SKM-1 treated with dmso at 0.1 percent for 144 hours (cell line): ENCODE measurements at regions not wholly inside any gene's neighbourhood (a gene's known extent, or its start where the extent isn't known, plus 50 kb on each side); places are given as distances from the start of the nearest gene placed in this dataset.

Source experiments
- DNase-seq: peaks from one replicate; lab custom pipeline; 2025; ENCODE audit not compliant: unreplicated experiment; lab: John Stamatoyannopoulos, UW

- DNase-seq = no peak
Measured at GRCh38 chr2:57862727-57863126, 183.9 kb upstream of the VRK2 start.

- no peak for DNase-seq
Measured at GRCh38 chr2:57864926-57865325, 181.7 kb upstream of the VRK2 start.

GRCh38 chr2:57867730-57868129, 178.9 kb upstream of the VRK2 start:
- DNase-seq = no peak

GRCh38 chr2:57868619-57869139, 177.9 kb upstream of the VRK2 start:
- no peak for DNase-seq

DNA sequence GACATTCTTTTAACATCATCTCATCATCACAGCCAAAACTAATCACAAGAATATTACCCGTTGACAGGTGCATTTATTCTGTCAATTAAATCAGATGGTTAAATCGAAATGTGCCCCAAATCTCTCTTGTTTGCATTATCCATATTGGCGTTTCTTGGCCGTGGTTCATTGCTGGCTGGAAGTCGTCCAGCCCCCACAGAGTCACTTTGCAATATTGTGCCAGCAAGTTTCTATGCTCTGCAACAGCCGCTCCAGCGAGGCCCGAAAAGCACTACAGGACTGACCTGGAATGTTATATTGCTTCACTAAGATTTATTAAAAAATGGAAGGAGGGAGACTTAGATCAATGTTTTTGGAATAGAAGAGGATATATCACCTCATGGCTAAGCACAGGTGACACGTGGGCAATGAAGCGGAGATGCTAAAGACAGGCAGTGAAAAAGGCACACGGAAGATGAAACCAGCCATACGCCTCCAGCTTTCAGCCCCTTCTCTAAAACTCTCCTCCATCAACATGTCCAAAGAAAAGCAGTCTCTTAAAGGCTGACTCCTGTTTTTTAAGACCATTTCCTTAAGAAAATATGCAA, 176.8 kb upstream of the VRK2 start:
- no peak for DNase-seq

GRCh38 chr2:57876313-57876712, 170.3 kb upstream of the VRK2 start:
- DNase-seq = no peak

DNA sequence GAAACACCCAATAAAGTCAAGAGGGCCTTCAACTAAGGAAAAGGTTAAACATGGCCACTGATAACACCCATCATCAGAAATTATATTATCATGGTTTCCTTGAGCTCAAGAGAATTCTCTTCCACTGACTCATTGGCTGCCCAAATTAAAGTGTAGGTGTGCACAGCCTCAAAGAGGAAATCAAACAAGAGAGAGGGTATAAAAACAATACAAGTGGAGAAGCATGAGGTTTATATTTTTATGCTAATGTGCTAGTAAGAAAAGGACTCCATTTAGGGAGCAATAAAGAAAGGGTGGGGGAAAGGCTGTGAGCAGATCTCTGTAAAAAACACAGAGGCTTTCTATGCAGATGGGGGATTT, 168.8 kb upstream of the VRK2 start:
- DNase-seq = no peak

GRCh38 chr2:57878171-57878865, 168.3 kb upstream of the VRK2 start:
- no peak for DNase-seq

GRCh38 chr2:57878866-57879210, 167.8 kb upstream of the VRK2 start:
- DNase-seq = no peak

DNA sequence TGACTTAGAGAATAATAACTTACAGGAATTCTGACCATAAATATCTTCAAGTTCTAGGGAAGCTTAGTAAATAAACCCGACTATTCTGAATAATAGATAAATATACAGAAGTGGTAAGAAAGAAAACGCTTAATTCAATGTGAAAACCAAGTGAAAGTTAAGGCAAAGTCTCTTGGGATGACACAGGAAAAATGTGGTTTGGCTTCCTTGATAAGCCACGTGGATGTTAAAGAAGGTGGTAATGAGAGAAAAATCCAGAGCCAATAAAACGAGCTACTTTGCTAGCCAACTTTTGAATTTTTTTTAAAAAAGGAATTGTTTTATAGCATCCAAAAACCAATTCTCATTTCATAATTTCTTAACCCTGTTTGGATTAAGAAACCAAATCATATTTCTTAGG, 166.2 kb upstream of the VRK2 start:
- no peak for DNase-seq

GRCh38 chr2:57880967-57881366, 165.6 kb upstream of the VRK2 start:
- no peak for DNase-seq

GRCh38 chr2:57881998-57882888, 164.4 kb upstream of the VRK2 start:
- DNase-seq = no peak

DNA sequence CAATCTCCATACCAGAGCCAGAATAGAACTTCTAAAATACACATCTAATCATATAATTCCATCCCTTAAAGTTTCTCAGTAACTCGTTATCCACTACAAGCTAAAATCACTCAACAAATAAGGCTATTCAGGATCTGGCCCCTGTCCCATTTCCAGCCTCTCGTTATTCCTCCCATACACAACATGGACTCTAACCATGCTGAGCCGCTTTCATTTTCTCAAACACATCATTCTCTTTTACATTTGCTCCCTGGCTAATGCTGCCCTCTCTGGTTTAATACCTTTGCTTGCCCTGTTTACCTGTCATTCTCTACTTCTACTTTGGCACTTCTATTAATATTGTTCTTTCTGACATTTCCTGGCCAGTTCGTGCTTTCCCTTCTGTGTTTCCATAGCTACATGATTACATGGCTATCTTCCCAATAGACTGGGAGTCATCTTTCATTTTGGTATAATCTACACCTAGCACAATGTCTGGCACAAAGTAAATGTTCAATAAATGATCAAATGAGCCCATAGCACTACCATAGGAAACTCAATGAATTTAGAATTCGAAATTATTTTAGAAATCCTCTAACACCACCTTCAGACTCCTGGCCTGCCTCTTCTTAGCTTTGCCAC, 163.6 kb upstream of the VRK2 start:
- no peak for DNase-seq

DNA sequence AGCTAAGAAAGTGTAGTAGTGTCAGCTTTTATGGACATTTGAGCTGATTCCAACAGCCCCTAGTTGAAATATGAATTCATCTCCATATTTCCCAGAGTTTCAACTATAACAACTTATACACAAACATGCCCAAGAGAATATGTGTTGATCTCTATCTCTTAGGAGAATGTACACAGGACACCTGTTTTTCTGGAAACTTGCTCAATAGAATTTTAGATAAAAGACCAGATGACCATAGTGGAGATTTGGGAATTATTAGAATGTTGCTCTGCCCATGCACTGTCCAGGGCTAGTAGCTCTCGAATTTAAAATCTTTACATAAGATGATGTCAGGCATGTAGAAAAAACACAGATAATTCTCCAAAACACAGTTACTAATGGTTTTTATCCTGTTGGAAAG, 162.3 kb upstream of the VRK2 start:
- no peak for DNase-seq

DNA sequence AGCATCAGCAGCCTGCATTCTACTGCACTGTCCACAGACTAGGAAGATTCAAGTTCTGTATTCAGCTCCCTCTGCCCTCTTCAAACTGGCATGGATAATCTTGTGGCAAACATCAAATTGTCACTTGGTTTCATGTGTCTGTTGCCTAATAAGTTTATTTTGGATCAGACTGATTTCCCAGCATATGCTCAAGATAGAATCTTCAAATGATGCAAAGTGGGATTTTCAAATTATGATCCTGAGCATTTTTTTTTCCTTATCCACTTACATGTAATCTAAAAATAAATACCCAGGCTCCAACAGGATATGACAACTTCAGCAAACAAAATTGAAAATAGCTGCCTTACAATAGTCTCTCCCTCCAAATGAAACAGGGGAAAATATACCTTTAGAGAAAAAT, 160.9 kb upstream of the VRK2 start:
- DNase-seq = no peak

GRCh38 chr2:57886161-57886786, 160.3 kb upstream of the VRK2 start:
- DNase-seq = no peak

DNA sequence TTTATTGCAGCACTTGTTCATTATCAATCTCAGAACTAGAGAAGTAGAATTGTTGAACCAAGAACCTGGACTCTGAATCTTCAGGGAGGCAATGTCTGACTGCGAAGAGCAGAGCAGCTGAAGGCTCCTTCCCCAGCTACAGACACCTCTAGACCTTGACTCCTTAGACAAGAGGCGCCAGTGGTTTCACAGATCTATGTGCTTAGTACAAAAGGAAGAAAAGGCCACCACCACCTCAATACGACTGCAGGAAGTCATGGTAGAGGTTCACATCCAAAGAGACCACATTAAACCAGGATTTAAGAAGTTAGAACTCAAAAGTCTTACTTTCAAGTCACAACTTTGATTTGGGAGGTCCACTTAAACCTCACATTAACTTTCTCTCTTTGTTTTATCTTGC, 158.1 kb upstream of the VRK2 start:
- DNase-seq = no peak

DNA sequence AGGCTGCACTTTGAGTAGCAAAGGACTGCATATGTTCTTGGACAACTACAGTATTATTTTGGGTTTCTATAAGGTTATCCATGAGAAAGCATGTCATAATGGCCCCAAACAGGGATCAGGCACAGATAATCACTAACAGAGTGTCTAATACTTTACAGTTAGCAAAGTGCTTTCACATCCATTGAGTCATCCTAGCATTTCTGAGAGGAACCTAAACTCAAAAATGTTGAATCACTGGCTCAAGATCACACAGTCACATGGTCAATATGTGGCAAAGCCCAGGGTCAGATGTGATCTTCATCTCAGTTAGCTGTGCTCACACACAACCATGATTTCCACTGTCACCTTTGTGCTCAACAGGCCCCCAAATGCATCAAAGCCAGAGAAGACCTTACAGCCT, 156.1 kb upstream of the VRK2 start:
- DNase-seq = no peak

DNA sequence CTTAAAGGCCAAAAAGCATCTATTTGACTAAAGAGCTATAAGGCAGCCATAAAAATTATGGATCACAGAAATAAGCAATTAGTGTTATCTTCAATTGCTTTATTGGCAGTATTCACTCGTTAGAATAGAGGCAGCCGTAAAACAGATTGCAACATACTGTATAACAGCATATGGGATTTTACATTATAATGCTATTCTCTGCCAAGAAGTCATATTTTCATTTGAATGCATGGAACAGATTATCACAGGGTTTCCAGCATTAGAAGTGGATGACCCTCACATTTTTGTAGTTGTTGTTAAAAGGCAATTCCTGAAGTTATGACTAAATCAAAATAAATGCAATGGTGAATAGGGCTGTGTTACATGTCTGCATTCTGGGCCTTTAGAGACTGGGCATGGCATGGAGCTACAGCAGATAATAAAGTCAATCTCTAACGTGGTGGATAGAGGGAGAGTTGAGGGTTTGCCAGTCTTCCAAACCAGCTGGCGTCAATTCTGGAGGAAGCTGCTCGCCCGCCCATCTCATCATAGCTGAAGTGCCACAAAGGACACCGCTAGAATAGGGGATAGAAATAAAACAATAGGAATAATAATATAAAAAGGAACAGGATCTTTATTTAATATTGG, 155.4 kb upstream of the VRK2 start:
- no peak for DNase-seq

GRCh38 chr2:57892920-57893319, 153.7 kb upstream of the VRK2 start:
- no peak for DNase-seq

DNA sequence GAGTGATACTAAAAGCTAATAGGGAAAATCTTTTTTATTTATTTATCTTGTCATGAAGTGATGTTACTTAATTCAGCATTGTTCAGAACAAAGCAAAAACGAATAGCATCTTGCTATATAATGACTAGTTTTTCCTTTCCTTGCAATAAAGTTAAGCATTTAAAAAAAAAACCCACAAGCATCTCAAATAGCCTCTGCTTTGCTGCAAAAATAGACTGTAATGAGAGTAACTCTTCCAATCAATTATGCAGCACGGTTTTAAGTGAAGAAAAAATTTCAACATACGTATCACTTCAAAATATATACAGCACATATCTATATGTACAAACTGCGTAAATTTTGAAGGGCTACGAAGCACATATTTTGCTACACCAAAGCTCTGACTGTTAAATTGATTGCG, 153.3 kb upstream of the VRK2 start:
- no peak for DNase-seq
